ENCODE measurements at regions not wholly inside any gene's neighbourhood (a gene's known extent, or its start where the extent isn't known, plus 50 kb on each side); places are given as distances from the start of the nearest gene placed in this dataset.
"Not testable (repeated sequence)": the region's sequence is repeated elsewhere in the genome, so short reads cannot be mapped to it uniquely, and the experiment has no call there.

- H3K36me3 Mint-ChIP-seq (ENCODE audit: insufficient read depth, unreplicated experiment): peaks cover 4% of the 10 kb centered on the region
- intact Hi-C loops (cut with micrococcal nuclease; ENCODE audit: unreplicated experiment): no loop called here
- CTCF ChIA-PET: no interaction called here
Measured at GRCh38 chr2:132009177-132009873, 152.4 kb downstream of the ANKRD30BL start.

GRCh38 chr2:131990751-131991150, 171.0 kb downstream of the ANKRD30BL start:
- intact Hi-C loops (cut with micrococcal nuclease; ENCODE audit: unreplicated experiment); H3K4me3 Mint-ChIP-seq (ENCODE audit: low read depth, unreplicated experiment); H3K36me3 Mint-ChIP-seq (ENCODE audit: insufficient read depth, unreplicated experiment); BruUV-seq (replicated peaks); H3K27me3 Mint-ChIP-seq (ENCODE audit: unreplicated experiment); H3K9me3 Mint-ChIP-seq (ENCODE audit: low read depth, unreplicated experiment); CTCF ChIA-PET; DNase-seq; H3K4me1 Mint-ChIP-seq (ENCODE audit: low read depth, unreplicated experiment); H3K27ac Mint-ChIP-seq (ENCODE audit: unreplicated experiment): not testable (repeated sequence)

More at GRCh38 chr2:132009177-132009873, 152.4 kb downstream of the ANKRD30BL start:
- H3K27me3 Mint-ChIP-seq (ENCODE audit: unreplicated experiment): peaks cover 49% of the 10 kb centered on the region
- BruUV-seq (replicated peaks): no TSS peak
- DNase-seq: no peak
- H3K4me1 Mint-ChIP-seq (ENCODE audit: low read depth, unreplicated experiment): peaks cover 11% of the 10 kb centered on the region
- peak overlapping the region; percentile 64 for H3K4me3 Mint-ChIP-seq (ENCODE audit: low read depth, unreplicated experiment)
- H3K9me3 Mint-ChIP-seq (ENCODE audit: low read depth, unreplicated experiment): no peaks in the 10 kb centered on the region
- TF ChIP-seq, protein P1, sequence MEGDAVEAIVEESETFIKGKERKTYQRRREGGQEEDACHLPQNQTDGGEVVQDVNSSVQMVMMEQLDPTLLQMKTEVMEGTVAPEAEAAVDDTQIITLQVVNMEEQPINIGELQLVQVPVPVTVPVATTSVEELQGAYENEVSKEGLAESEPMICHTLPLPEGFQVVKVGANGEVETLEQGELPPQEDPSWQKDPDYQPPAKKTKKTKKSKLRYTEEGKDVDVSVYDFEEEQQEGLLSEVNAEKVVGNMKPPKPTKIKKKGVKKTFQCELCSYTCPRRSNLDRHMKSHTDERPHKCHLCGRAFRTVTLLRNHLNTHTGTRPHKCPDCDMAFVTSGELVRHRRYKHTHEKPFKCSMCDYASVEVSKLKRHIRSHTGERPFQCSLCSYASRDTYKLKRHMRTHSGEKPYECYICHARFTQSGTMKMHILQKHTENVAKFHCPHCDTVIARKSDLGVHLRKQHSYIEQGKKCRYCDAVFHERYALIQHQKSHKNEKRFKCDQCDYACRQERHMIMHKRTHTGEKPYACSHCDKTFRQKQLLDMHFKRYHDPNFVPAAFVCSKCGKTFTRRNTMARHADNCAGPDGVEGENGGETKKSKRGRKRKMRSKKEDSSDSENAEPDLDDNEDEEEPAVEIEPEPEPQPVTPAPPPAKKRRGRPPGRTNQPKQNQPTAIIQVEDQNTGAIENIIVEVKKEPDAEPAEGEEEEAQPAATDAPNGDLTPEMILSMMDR (IDR thresholded peaks at IDR 0.05; ENCODE audit: unreplicated experiment): no peak
- H3K27ac Mint-ChIP-seq (ENCODE audit: unreplicated experiment): no peak overlapping the region

- CTCF ChIA-PET; H3K27me3 Mint-ChIP-seq (ENCODE audit: unreplicated experiment); H3K4me3 Mint-ChIP-seq (ENCODE audit: low read depth, unreplicated experiment); H3K36me3 Mint-ChIP-seq (ENCODE audit: insufficient read depth, unreplicated experiment); BruUV-seq (replicated peaks); H3K9me3 Mint-ChIP-seq (ENCODE audit: low read depth, unreplicated experiment); DNase-seq; H3K4me1 Mint-ChIP-seq (ENCODE audit: low read depth, unreplicated experiment); intact Hi-C loops (cut with micrococcal nuclease; ENCODE audit: unreplicated experiment); H3K27ac Mint-ChIP-seq (ENCODE audit: unreplicated experiment): not testable (repeated sequence)
Measured at GRCh38 chr2:131966671-131967070, 195.1 kb downstream of the ANKRD30BL start.

DNA sequence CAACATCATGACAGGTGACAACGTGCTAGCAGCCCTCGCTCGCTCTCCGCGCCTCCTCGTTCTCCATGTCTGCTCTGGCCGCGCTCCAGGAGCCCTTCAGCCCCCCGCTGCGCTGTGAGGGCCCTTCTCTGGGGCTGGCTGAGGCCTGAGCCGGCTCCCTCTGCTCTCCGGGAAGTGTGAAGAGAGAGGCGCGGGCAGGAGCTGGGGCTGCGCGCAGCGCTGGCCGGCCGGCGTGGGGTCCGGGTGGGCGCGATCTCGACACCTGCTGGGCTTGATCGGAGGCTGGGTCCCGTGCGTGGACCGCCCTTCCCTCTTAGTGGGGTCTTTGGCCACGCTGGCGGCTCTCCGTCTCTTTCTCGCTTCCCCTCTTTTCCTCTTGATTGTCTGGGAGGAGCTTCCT, 195.5 kb downstream of the ANKRD30BL start:
- CTCF ChIA-PET: no interaction called here
- DNase-seq: no peak
- no peak overlapping the region for H3K4me3 Mint-ChIP-seq (ENCODE audit: low read depth, unreplicated experiment)
- H3K27ac Mint-ChIP-seq (ENCODE audit: unreplicated experiment): no peak overlapping the region
- no peaks in the 10 kb centered on the region for H3K4me1 Mint-ChIP-seq (ENCODE audit: low read depth, unreplicated experiment)
- no TSS peak for BruUV-seq (replicated peaks)
- intact Hi-C loops (cut with micrococcal nuclease; ENCODE audit: unreplicated experiment): no loop called here
- no peaks in the 10 kb centered on the region for H3K36me3 Mint-ChIP-seq (ENCODE audit: insufficient read depth, unreplicated experiment)
- H3K27me3 Mint-ChIP-seq (ENCODE audit: unreplicated experiment): no peaks in the 10 kb centered on the region
- TF ChIP-seq, protein P1 (IDR thresholded peaks at IDR 0.05; ENCODE audit: unreplicated experiment): no peak
- peaks cover 4% of the 10 kb centered on the region for H3K9me3 Mint-ChIP-seq (ENCODE audit: low read depth, unreplicated experiment)

DNA sequence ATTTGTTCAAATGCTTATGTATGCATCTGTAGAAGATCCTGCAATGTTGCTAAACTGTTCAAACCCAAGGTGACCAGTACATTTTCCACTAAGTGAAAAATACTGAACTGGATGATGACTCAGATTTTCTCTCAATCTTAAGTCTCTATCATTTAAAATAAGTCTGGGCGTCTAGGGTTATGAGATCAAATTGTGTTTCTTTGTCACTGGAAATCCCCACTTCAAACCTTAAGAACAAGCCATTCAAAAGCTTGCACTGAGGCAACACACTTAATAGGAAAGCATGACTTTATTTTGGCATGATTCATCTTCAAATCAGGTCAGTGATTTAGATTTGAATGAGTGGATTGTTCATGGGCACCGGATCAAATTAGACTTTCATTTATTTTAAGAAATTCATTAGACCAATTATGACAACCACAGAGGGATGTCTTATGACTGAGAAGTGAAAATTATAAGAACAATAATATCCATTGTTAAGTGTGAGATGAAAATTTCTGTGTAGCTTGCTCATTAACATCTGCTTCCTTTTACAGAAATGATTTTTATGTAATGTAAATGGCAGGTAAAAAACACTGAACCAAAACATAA, 203.6 kb downstream of the ANKRD30BL start:
- H3K4me1 Mint-ChIP-seq (ENCODE audit: low read depth, unreplicated experiment); BruUV-seq (replicated peaks); H3K27ac Mint-ChIP-seq (ENCODE audit: unreplicated experiment); CTCF ChIA-PET; intact Hi-C loops (cut with micrococcal nuclease; ENCODE audit: unreplicated experiment); DNase-seq; H3K4me3 Mint-ChIP-seq (ENCODE audit: low read depth, unreplicated experiment); H3K9me3 Mint-ChIP-seq (ENCODE audit: low read depth, unreplicated experiment); H3K36me3 Mint-ChIP-seq (ENCODE audit: insufficient read depth, unreplicated experiment); H3K27me3 Mint-ChIP-seq (ENCODE audit: unreplicated experiment): not testable (repeated sequence)

GRCh38 chr2:131948641-131949040, 213.1 kb downstream of the ANKRD30BL start:
- peaks cover 15% of the 10 kb centered on the region for H3K9me3 Mint-ChIP-seq (ENCODE audit: low read depth, unreplicated experiment)
- intact Hi-C loops (cut with micrococcal nuclease; ENCODE audit: unreplicated experiment); H3K4me1 Mint-ChIP-seq (ENCODE audit: low read depth, unreplicated experiment); DNase-seq; H3K27ac Mint-ChIP-seq (ENCODE audit: unreplicated experiment); H3K27me3 Mint-ChIP-seq (ENCODE audit: unreplicated experiment); H3K4me3 Mint-ChIP-seq (ENCODE audit: low read depth, unreplicated experiment); CTCF ChIA-PET; BruUV-seq (replicated peaks); H3K36me3 Mint-ChIP-seq (ENCODE audit: insufficient read depth, unreplicated experiment): not testable (repeated sequence)

- intact Hi-C loops (cut with micrococcal nuclease; ENCODE audit: unreplicated experiment); DNase-seq; H3K9me3 Mint-ChIP-seq (ENCODE audit: low read depth, unreplicated experiment); H3K4me3 Mint-ChIP-seq (ENCODE audit: low read depth, unreplicated experiment); BruUV-seq (replicated peaks); H3K36me3 Mint-ChIP-seq (ENCODE audit: insufficient read depth, unreplicated experiment); H3K4me1 Mint-ChIP-seq (ENCODE audit: low read depth, unreplicated experiment); H3K27me3 Mint-ChIP-seq (ENCODE audit: unreplicated experiment); H3K27ac Mint-ChIP-seq (ENCODE audit: unreplicated experiment); CTCF ChIA-PET: not testable (repeated sequence)
Measured at GRCh38 chr2:131923287-131923686, 238.5 kb downstream of the ANKRD30BL start.

DNA sequence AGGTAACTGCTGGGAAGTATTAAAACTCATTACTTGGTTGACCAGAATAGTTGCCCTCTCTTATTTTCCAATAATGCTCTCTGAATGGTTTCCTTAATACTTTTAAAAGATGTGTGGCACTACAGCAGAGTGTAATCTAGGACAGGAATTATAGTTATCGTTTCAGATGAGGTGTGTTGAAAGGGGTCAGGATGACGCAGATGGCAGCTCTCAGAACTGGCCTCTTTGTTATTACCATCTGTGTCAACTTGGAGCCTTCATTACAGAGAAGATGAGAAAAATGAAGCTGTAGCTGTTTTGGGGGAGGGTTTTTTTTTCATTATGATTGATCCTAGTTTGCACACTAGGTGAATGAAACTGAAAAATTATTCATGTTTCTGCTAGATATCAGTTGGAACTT, 238.9 kb downstream of the ANKRD30BL start:
- H3K9me3 Mint-ChIP-seq (ENCODE audit: low read depth, unreplicated experiment); H3K4me1 Mint-ChIP-seq (ENCODE audit: low read depth, unreplicated experiment); CTCF ChIA-PET; BruUV-seq (replicated peaks); H3K27me3 Mint-ChIP-seq (ENCODE audit: unreplicated experiment); DNase-seq; H3K36me3 Mint-ChIP-seq (ENCODE audit: insufficient read depth, unreplicated experiment); H3K27ac Mint-ChIP-seq (ENCODE audit: unreplicated experiment); intact Hi-C loops (cut with micrococcal nuclease; ENCODE audit: unreplicated experiment); H3K4me3 Mint-ChIP-seq (ENCODE audit: low read depth, unreplicated experiment): not testable (repeated sequence)
